Karpas-422 (cell line): ENCODE measurements at regions not wholly inside any gene's neighbourhood (a gene's known extent, or its start where the extent isn't known, plus 50 kb on each side); places are given as distances from the start of the nearest gene placed in this dataset.

Experiments used
- DNase-seq: peaks from one replicate; pipeline ENCODE4 v3.0.0-alpha.2; 2015
- H2AFZ ChIP-seq: fragments of 200-600 bp; sonication (generic); 2 replicates; pipeline ENCODE4 v1.6.1; 2014; ENCODE audit warnings: antibody characterized with exemption, low read length, mixed read lengths
- H3K27ac ChIP-seq: fragments of 200-600 bp; sonication (generic); 2 replicates; pipeline ENCODE4 v1.5.1; 2014; ENCODE audit warnings: mild to moderate bottlenecking, low read length, moderate library complexity
- H3K27me3 ChIP-seq: fragments of 200-600 bp; sonication (generic); 2 replicates; pipeline ENCODE4 v1.6.1; 2014; ENCODE audit warnings: low read length, mixed read lengths
- H3K36me3 ChIP-seq: fragments of 200-600 bp; sonication (generic); 2 replicates; pipeline ENCODE4 v1.6.1; 2014; ENCODE audit warnings: low read length, mixed read lengths; ENCODE audit not compliant: insufficient read depth
- H3K4me1 ChIP-seq: fragments of 200-600 bp; sonication (generic); 2 replicates; pipeline ENCODE4 v1.6.1; 2014; ENCODE audit warnings: mild to moderate bottlenecking, low read length, mixed read lengths
- H3K4me2 ChIP-seq: fragments of 200-600 bp; sonication (generic); 2 replicates; pipeline ENCODE4 v1.6.1; 2014; ENCODE audit warnings: low read length, low read depth, mild to moderate bottlenecking; ENCODE audit not compliant: poor library complexity, severe bottlenecking
- H3K4me3 ChIP-seq: fragments of 200-600 bp; sonication (generic); 2 replicates; pipeline ENCODE4 v1.5.1; 2014; ENCODE audit warnings: mild to moderate bottlenecking, antibody characterized with exemption, low read length, mixed read lengths
- H3K79me2 ChIP-seq: fragments of 200-600 bp; sonication (generic); 2 replicates; pipeline ENCODE4 v1.6.1; 2014; ENCODE audit warnings: mild to moderate bottlenecking, low read length, mixed read lengths
- H3K9ac ChIP-seq: fragments of 200-600 bp; sonication (generic); 2 replicates; pipeline ENCODE4 v1.6.0; 2014; ENCODE audit warnings: low read length
- H3K9me2 ChIP-seq: fragments of 200-600 bp; sonication (generic), shearing (Covaris generic); replicated peaks from 2 replicates; pipeline ENCODE4 v1.6.0; 2014; ENCODE audit warnings: mild to moderate bottlenecking, low read length, moderate library complexity; ENCODE audit not compliant: insufficient read depth
- H3K9me3 ChIP-seq: fragments of 300-700, 200-600 bp; sonication (generic); 2 replicates; pipeline ENCODE4 v1.6.1; 2014; ENCODE audit warnings: low read length, mixed read lengths
- H4K20me1 ChIP-seq: fragments of 200-600 bp; sonication (generic); 2 replicates; pipeline ENCODE4 v1.6.1; 2014; ENCODE audit warnings: mild to moderate bottlenecking, antibody characterized with exemption, low read length, low read depth; ENCODE audit not compliant: insufficient read depth

- no peaks in the 10 kb centered on the region for H3K79me2 ChIP-seq
- peak; percentile 72 for DNase-seq
- H2AFZ ChIP-seq = peak overlapping the region; percentile 74
- H4K20me1 ChIP-seq = no peaks in the 10 kb centered on the region
- H3K27me3 ChIP-seq = no peaks in the 10 kb centered on the region
- no peak overlapping the region for H3K9ac ChIP-seq
- no peak overlapping the region for H3K27ac ChIP-seq
- H3K4me1 ChIP-seq = peaks cover 3% of the 10 kb centered on the region; the same call in 1 of the 2 replicates
- H3K4me3 ChIP-seq = peak overlapping the region; percentile 19
- H3K36me3 ChIP-seq = peaks cover 6% of the 10 kb centered on the region; the same call in 1 of the 2 replicates
- H3K9me2 ChIP-seq = no peaks in the 10 kb centered on the region
- no peak overlapping the region for H3K4me2 ChIP-seq
- H3K9me3 ChIP-seq = peaks cover 23% of the 10 kb centered on the region; the same call in 1 of the 2 replicates
Measured at GRCh38 chr3:67083277-67083676, 85.2 kb downstream of the KBTBD8 start.

DNA sequence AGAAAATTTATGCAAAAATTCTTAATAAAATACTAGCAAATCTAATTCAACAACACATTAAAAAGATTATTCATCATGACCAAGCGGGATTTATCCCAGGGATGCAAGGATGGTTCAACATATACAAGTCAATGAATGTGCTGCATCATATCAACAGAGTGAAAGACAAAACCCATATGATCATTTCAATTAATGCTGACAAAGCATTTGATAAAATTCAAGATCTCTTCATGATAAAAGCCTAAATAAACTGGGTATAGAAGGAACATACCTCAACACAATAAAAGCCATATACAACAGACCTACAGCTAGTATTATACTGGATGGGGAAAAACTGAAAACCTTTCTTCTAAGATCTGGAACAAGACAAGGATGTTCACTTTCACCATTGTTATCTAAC is 89.7 kb downstream of the KBTBD8 start:
- H3K9me3 ChIP-seq = peaks cover 20% of the 10 kb centered on the region; the same call in 1 of the 2 replicates
- no peaks in the 10 kb centered on the region for H3K4me1 ChIP-seq
- peaks cover 6% of the 10 kb centered on the region; the same call in 1 of the 2 replicates for H3K36me3 ChIP-seq

DNA sequence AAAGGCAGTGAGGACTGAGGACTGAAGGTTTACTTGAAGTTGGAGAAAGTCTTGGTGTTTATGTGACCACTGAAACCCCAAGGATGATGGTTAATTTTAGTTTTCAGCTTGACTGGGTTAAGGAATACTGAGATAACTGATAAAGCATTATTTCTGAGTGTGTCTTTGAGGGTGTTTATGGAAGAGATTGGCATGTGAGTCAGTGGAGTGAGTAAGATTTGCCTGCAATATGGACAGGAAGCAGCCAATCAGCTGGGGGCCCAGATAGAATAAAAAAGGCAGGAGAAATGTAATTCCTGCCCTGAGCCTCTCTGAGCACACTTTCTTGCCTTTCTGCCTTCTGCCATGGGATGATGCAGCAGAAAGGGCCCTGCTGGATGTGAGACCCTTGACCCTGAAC is 92.4 kb downstream of the KBTBD8 start:
- H3K9me2 ChIP-seq = no peaks in the 10 kb centered on the region
- no peak overlapping the region for H3K4me3 ChIP-seq
- no peaks in the 10 kb centered on the region for H3K27me3 ChIP-seq
- no peak overlapping the region for H3K27ac ChIP-seq
- peaks cover 10% of the 10 kb centered on the region; the same call in 1 of the 2 replicates for H3K9me3 ChIP-seq
- H2AFZ ChIP-seq = no peak overlapping the region
- no peaks in the 10 kb centered on the region for H3K4me1 ChIP-seq
- no peaks in the 10 kb centered on the region for H3K79me2 ChIP-seq
- no peak for DNase-seq
- H3K4me2 ChIP-seq = no peak overlapping the region
- H3K9ac ChIP-seq = no peak overlapping the region
- no peaks in the 10 kb centered on the region; the same call in 1 of the 2 replicates for H3K36me3 ChIP-seq
- no peaks in the 10 kb centered on the region for H4K20me1 ChIP-seq

More for the DNA sequence above, 89.7 kb downstream of the KBTBD8 start:
- Histone ChIP-seq H4K20me1 (no peaks in the 10 kb centered on the region), H3K9ac (no peak overlapping the region), H3K79me2 (no peaks in the 10 kb centered on the region), H3K4me3 (no peak overlapping the region), H3K4me2 (no peak overlapping the region), H3K9me2 (no peaks in the 10 kb centered on the region), H3K27me3 (no peaks in the 10 kb centered on the region), H2AFZ (no peak overlapping the region), H3K27ac (no peak overlapping the region)
- no peak for DNase-seq

- H4K20me1 ChIP-seq = no peaks in the 10 kb centered on the region
- H3K4me1 ChIP-seq = no peaks in the 10 kb centered on the region
- no peaks in the 10 kb centered on the region for H3K9me3 ChIP-seq
- no peak overlapping the region for H2AFZ ChIP-seq
- no peak overlapping the region for H3K4me3 ChIP-seq
- no peaks in the 10 kb centered on the region for H3K79me2 ChIP-seq
- H3K27ac ChIP-seq = no peak overlapping the region
- no peak overlapping the region for H3K4me2 ChIP-seq
- H3K9me2 ChIP-seq = no peaks in the 10 kb centered on the region
- DNase-seq = no peak
- H3K36me3 ChIP-seq = no peaks in the 10 kb centered on the region
- H3K9ac ChIP-seq = no peak overlapping the region
- H3K27me3 ChIP-seq = no peaks in the 10 kb centered on the region
Measured at GRCh38 chr3:67093305-67093704, 95.2 kb downstream of the KBTBD8 start.

GRCh38 chr3:67094167-67094566 is 96.1 kb downstream of the KBTBD8 start:
- Histone ChIP-seq H3K36me3 (no peaks in the 10 kb centered on the region), H4K20me1 (no peaks in the 10 kb centered on the region), H3K4me2 (no peak overlapping the region), H3K9me2 (no peaks in the 10 kb centered on the region), H3K27ac (no peak overlapping the region), H3K9ac (no peak overlapping the region), H3K4me1 (no peaks in the 10 kb centered on the region), H2AFZ (no peak overlapping the region), H3K4me3 (no peak overlapping the region), H3K27me3 (no peaks in the 10 kb centered on the region), H3K9me3 (no peaks in the 10 kb centered on the region), H3K79me2 (no peaks in the 10 kb centered on the region)
- DNase-seq = no peak

GRCh38 chr3:67094774-67095173 is 96.7 kb downstream of the KBTBD8 start:
- no peak overlapping the region for H3K27ac ChIP-seq
- no peaks in the 10 kb centered on the region for H3K79me2 ChIP-seq
- no peaks in the 10 kb centered on the region for H3K36me3 ChIP-seq
- H3K9me3 ChIP-seq = no peaks in the 10 kb centered on the region
- H3K9me2 ChIP-seq = no peaks in the 10 kb centered on the region
- no peaks in the 10 kb centered on the region for H4K20me1 ChIP-seq
- no peaks in the 10 kb centered on the region for H3K4me1 ChIP-seq
- no peak for DNase-seq
- no peaks in the 10 kb centered on the region for H3K27me3 ChIP-seq
- no peak overlapping the region for H3K4me3 ChIP-seq
- H3K9ac ChIP-seq = no peak overlapping the region
- H2AFZ ChIP-seq = no peak overlapping the region
- H3K4me2 ChIP-seq = no peak overlapping the region

- H3K4me1 ChIP-seq = peaks cover 12% of the 10 kb centered on the region
- H3K9ac ChIP-seq = no peak overlapping the region
- H3K79me2 ChIP-seq = no peaks in the 10 kb centered on the region
- no peaks in the 10 kb centered on the region; the same call in 1 of the 2 replicates for H3K9me3 ChIP-seq
- DNase-seq = no peak
- no peak overlapping the region for H2AFZ ChIP-seq
- no peak overlapping the region for H3K4me2 ChIP-seq
- no peaks in the 10 kb centered on the region for H3K9me2 ChIP-seq
- H3K27ac ChIP-seq = no peak overlapping the region
- H3K27me3 ChIP-seq = no peaks in the 10 kb centered on the region
- H3K36me3 ChIP-seq = no peaks in the 10 kb centered on the region
- H3K4me3 ChIP-seq = no peak overlapping the region
- H4K20me1 ChIP-seq = no peaks in the 10 kb centered on the region
Measured at GRCh38 chr3:67104388-67104787, 106.3 kb downstream of the KBTBD8 start.

DNA sequence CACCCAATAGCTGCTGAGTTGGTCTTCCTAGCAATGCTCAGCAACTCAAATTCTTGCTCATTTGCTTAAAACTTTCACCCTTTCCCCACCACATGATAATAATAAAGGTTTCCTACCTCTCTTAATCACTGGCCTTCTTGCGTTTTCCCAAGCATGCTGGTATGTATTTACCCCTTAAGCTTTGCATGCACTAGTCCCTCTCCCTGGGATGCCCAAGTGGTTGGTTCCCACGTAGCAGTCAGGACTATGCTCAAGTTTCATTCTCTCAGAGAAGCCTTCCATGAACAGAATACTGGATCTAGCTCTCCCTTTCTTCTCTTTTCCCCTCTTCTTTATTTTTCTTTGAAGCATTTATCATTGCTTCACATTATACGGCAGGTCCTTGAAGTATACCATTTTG is 108.8 kb downstream of the KBTBD8 start:
- Histone ChIP-seq H3K36me3 (no peaks in the 10 kb centered on the region), H3K4me3 (no peak overlapping the region), H3K9me2 (no peaks in the 10 kb centered on the region), H4K20me1 (no peaks in the 10 kb centered on the region), H3K27me3 (no peaks in the 10 kb centered on the region), H3K9me3 (no peaks in the 10 kb centered on the region; the same call in 1 of the 2 replicates), H3K4me1 (peaks cover 12% of the 10 kb centered on the region), H3K79me2 (no peaks in the 10 kb centered on the region), H2AFZ (no peak overlapping the region), H3K27ac (no peak overlapping the region), H3K4me2 (no peak overlapping the region), H3K9ac (no peak overlapping the region)
- DNase-seq = no peak
